A673 (cell line): ENCODE measurements at regions not wholly inside any gene's neighbourhood (a gene's known extent, or its start where the extent isn't known, plus 50 kb on each side); places are given as distances from the start of the nearest gene placed in this dataset.

Experiments used
- BruUV-seq: library from RNA; stranded (reverse); fragments of 400-500 nt; replicated peaks from 2 replicates; lab custom pipeline; 2021; lab: Mats Ljungman, UMichigan
- CTCF ChIA-PET: fragments of 300-600 bp; sonication (Branson Sonifier 250); formaldehyde crosslinking; loops from one replicate; lab custom pipeline; 2022; ENCODE audit warnings: antibody characterized with exemption; lab: Charles Lee
- POLR2A ChIA-PET: fragments of 300-600 bp; sonication (Branson Sonifier 250); formaldehyde crosslinking; loops from one replicate; lab custom pipeline; 2022; ENCODE audit warnings: antibody characterized with exemption; ENCODE audit not compliant: low non-redundant PET; lab: Charles Lee
- DNase-seq: peaks from one replicate; pipeline ENCODE4 v3.0.0-alpha.2; 2015; ENCODE audit warnings: low spot score
- H3K27ac ChIP-seq: fragments of 200-600 bp; sonication (generic); 2 replicates; pipeline ENCODE4 v1.5.1; 2016; ENCODE audit warnings: mixed run types, low read depth, mild to moderate bottlenecking, mixed read lengths, antibody characterized with exemption, low read length; ENCODE audit not compliant: poor library complexity, severe bottlenecking
- H3K27me3 ChIP-seq: fragments of 200-600 bp; sonication (generic); replicated peaks from 2 replicates; pipeline ENCODE4 v1.6.1; 2017; ENCODE audit warnings: mixed run types, low read depth, mild to moderate bottlenecking, mixed read lengths, antibody characterized with exemption, low read length; ENCODE audit not compliant: insufficient read depth, poor library complexity
- H3K36me3 ChIP-seq: fragments of 200-600 bp; sonication (generic); 2 replicates; pipeline ENCODE4 v1.6.1; 2016; ENCODE audit warnings: mixed run types, mild to moderate bottlenecking, mixed read lengths, antibody characterized with exemption, low read length; ENCODE audit not compliant: insufficient read depth, poor library complexity, severe bottlenecking
- H3K4me1 ChIP-seq: fragments of 200-600 bp; sonication (generic); 2 replicates; pipeline ENCODE4 v1.6.1; 2017; ENCODE audit warnings: mixed run types, mild to moderate bottlenecking, mixed read lengths, antibody characterized with exemption, low read length; ENCODE audit not compliant: insufficient read depth, poor library complexity, severe bottlenecking
- H3K4me3 ChIP-seq: fragments of 200-600 bp; sonication (generic); 2 replicates; pipeline ENCODE4 v1.5.1; 2016; ENCODE audit warnings: low read depth, mixed run types, mild to moderate bottlenecking, mixed read lengths, low read length; ENCODE audit not compliant: poor library complexity, severe bottlenecking
- H3K9me3 ChIP-seq: fragments of 200-600 bp; sonication (generic); 2 replicates; pipeline ENCODE4 v1.6.1; 2016; ENCODE audit warnings: mixed run types, low read depth, mild to moderate bottlenecking, mixed read lengths, antibody characterized with exemption, low read length; ENCODE audit not compliant: poor library complexity, severe bottlenecking
- CTCF ChIP-seq: fragments of 300-800, 200-600 bp; sonication (generic); conservative IDR thresholded peaks from 2 replicates; pipeline ENCODE4 v1.5.1; 2017; ENCODE audit warnings: low read depth, mild to moderate bottlenecking, antibody characterized with exemption, low read length, moderate library complexity, mixed read lengths
- EZH2 ChIP-seq: fragments of 200-600 bp; sonication (generic); IDR thresholded peaks from 2 replicates; pipeline ENCODE4 v1.6.1; 2017; ENCODE audit warnings: borderline replicate concordance, low read depth, mild to moderate bottlenecking, mixed read lengths, antibody characterized with exemption, low read length; ENCODE audit not compliant: poor library complexity, severe bottlenecking
- intact Hi-C: fragments of 100-400 bp; cut with micrococcal nuclease; formaldehyde crosslinking; loops from one replicate; pipeline ENCODE4 v1.10.0; 2022; ENCODE audit not compliant: unreplicated experiment

GRCh38 chr11:30763951-30764350 is 177.8 kb upstream of the MPPED2 start:
- no peak for DNase-seq
- H3K9me3 ChIP-seq: no peaks in the 10 kb centered on the region
- H3K27ac ChIP-seq: no peak overlapping the region
- H3K4me1 ChIP-seq: peaks cover 13% of the 10 kb centered on the region
- no peak for TF ChIP-seq CTCF
- CTCF ChIA-PET: no interaction called here
- H3K36me3 ChIP-seq: no peaks in the 10 kb centered on the region
- H3K27me3 ChIP-seq: no peaks in the 10 kb centered on the region
- POLR2A ChIA-PET: no interaction called here
- intact Hi-C loops: no loop called here
- no TSS peak for BruUV-seq
- H3K4me3 ChIP-seq: no peak overlapping the region

DNA sequence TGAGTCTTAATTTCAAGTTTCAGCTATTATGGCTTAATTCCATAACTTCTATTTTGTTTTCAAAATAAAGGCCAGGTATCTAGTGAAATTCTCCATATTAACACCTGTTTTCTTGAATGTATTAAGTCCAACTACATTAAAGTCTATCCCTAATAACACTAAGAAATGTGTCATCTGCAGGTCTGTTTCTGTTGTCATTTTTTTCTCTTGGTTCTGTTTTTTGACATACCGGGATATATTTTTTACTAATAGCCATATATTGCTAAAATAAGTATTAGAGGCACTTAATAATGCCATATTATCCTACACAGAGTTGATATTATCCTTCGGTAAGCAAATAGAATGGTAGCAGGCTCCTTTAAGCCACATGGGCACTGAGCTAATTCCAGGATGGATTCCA is 176.0 kb upstream of the MPPED2 start:
- intact Hi-C loops: no loop called here
- CTCF ChIA-PET: no interaction called here
- no peak for DNase-seq
- Histone ChIP-seq H3K9me3 (no peaks in the 10 kb centered on the region), H3K27ac (no peak overlapping the region), H3K27me3 (no peaks in the 10 kb centered on the region), H3K36me3 (no peaks in the 10 kb centered on the region), H3K4me3 (no peak overlapping the region), H3K4me1 (peaks cover 17% of the 10 kb centered on the region)
- BruUV-seq: no TSS peak
- TF ChIP-seq CTCF: no peak
- no peak for TF ChIP-seq EZH2
- POLR2A ChIA-PET: no interaction called here

DNA sequence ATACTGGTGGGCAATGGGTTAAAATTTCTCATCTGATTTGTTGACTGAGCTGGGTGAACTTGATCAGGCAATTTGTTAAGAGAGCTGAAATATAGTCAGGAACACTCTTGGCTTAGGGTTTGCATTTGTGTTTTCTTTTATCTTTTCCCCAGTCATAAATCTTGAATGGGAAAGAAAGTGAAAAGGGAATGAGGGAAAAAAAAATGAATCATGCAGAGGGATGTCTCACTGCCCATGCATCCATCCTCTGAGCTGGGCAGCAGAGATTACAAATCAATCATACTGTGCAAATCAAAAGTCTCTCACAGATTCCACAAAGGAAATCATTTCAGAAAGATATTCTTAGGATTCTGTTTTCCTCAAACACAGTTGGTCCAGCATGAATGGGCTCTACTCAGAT is 174.2 kb upstream of the MPPED2 start:
- TF ChIP-seq CTCF: no peak
- TF ChIP-seq EZH2: no peak

More for the DNA sequence above, 174.2 kb upstream of the MPPED2 start:
- Histone ChIP-seq H3K27me3 (no peaks in the 10 kb centered on the region), H3K4me1 (peaks cover 23% of the 10 kb centered on the region), H3K27ac (no peak overlapping the region), H3K9me3 (no peaks in the 10 kb centered on the region), H3K4me3 (no peak overlapping the region), H3K36me3 (no peaks in the 10 kb centered on the region)
- no TSS peak for BruUV-seq
- DNase-seq: no peak
- ChIA-PET CTCF (no interaction called here), POLR2A (no interaction called here)
- intact Hi-C loops: no loop called here
